Kidney tubule cell (primary cell): ENCODE measurements at regions not wholly inside any gene's neighbourhood (a gene's known extent, or its start where the extent isn't known, plus 50 kb on each side); places are given as distances from the start of the nearest gene placed in this dataset.

Source experiments
- DNase-seq: peaks from one replicate; pipeline ENCODE4 v3.0.0-alpha.2; 2018; ENCODE audit warnings: low spot score

- DNase-seq, result peak; percentile 46
Observed at GRCh38 chr3:146382386-146382785, 87.0 kb downstream of the PLSCR2 start.

DNA sequence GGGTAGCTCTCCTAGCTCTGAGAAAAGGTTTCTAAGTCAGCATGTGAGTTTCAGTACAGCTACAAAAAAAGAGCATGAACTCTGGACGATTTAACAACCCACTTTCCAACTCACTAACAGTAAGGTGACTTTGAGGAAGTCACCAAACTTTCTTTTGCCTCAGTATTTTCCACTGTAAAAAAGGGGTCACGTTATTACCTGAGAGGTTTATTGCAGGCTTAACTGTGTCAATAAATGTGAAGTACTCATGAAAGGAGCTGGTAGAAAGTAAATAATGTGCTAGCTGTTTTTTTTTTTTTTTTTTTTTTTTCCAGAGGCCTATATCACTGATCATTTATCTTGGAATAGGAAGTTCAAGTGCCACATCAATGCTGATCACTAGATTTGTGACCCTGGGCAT is 89.3 kb downstream of the PLSCR2 start:
- no peak for DNase-seq

- no peak for DNase-seq
Observed at GRCh38 chr3:146375219-146375618, 94.1 kb downstream of the PLSCR2 start.

GRCh38 chr3:146374146-146374545 is 95.2 kb downstream of the PLSCR2 start:
- DNase-seq, result no peak

- no peak for DNase-seq
Observed at GRCh38 chr3:146371902-146372301, 97.5 kb downstream of the PLSCR2 start.

DNA sequence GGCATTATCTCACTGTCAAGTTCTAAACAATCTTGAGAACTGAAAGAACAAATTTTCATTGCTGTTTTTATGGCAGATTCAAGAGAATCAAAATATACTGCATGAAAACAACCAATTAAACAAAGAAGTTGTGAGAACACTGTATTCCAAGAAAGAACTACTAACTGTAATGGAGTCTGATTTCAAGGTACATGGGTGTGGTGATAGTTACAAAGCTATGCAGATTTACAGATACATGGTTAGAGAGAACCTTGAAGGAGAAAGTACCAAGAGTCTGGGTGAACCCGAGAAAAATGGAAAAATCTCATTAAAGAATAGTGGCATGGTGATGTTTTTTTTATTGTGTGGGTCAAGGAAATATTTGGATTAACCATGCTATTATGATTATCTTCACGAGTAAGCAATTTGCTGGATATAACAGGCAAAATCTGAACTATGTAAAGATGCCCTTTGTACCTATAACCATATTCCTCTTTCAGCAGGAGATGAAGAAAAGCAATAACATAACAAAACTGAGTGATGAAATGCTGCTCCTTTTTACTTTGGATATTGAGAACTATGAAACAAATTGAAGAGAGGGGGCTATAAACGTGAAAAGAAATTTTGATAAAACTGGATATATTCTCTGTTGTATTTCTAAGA is 100.4 kb downstream of the PLSCR2 start:
- no peak for DNase-seq

- no peak for DNase-seq
Observed at GRCh38 chr3:146359841-146360240, 108.9 kb upstream of the PLSCR4 start.

GRCh38 chr3:146354421-146354820 is 103.5 kb upstream of the PLSCR4 start:
- peak; percentile 62 for DNase-seq

- DNase-seq, result no peak
Observed at GRCh38 chr3:146350852-146351251, 99.9 kb upstream of the PLSCR4 start.

DNA sequence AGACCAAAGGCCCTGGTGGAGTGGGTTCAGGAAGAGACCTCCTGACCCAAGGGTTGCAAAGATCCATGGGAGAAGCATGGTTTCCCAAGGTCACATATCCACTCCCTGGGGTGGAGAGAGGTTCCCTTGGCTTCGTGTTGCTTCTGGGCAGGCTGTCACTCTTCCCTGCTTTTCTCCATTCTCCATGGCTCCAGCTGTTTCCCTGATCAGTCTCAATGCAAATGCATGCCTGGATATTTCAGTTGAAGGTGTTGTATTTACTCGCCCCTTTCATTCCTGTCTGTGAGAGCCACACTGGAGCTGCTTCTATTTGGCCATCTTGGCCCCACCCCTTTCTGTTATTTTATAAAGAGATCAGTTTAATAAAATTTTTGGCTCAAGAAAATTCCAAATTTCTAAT is 95.0 kb upstream of the PLSCR4 start:
- DNase-seq, result no peak

GRCh38 chr3:146343551-146343950 is 92.6 kb upstream of the PLSCR4 start:
- DNase-seq, result no peak

DNA sequence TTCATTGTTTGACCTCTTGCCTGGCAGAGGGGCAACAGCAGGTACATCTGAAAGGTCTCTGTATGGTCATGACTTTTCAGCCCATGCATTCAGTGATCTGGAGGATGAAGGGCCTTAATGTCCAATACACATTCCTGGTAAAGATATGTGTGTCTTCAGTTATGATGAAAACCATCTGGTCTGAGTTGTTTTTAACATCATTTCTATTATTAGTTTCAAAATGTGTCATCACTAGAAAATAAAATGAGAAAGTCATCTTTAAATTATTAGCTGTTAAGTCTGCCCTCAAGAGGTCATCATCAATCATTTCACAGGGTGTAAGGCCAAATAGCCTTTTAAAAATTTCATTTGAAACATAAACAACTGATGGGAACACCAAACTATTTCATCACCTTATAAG is 92.1 kb upstream of the PLSCR4 start:
- DNase-seq, result no peak

GRCh38 chr3:146339349-146339748 is 88.4 kb upstream of the PLSCR4 start:
- no peak for DNase-seq

DNA sequence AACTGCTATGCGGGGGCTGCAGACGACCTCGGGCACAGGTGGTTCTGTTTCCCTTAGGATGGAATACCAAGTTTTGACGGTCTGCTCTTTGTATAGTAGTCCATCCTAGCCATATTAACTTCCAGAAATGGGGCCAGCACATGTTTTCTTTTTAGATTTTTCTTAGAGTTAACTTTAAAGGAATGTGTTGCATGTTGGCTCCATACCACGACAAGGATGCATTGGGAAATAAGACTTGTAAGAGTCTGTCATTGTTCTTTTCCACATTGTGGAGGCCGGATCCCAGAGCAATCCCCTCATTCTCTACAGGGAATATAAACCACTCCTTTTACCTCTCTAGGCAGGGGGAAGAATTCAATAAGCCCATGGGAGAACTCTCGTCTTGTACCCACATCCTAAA is 87.1 kb upstream of the PLSCR4 start:
- DNase-seq, result no peak

- DNase-seq, result no peak
Observed at GRCh38 chr3:146335386-146335785, 84.5 kb upstream of the PLSCR4 start.

GRCh38 chr3:146334151-146334550 is 83.2 kb upstream of the PLSCR4 start:
- peak; percentile 31 for DNase-seq

- DNase-seq, result no peak
Observed at GRCh38 chr3:146331967-146332366, 81.1 kb upstream of the PLSCR4 start.

DNA sequence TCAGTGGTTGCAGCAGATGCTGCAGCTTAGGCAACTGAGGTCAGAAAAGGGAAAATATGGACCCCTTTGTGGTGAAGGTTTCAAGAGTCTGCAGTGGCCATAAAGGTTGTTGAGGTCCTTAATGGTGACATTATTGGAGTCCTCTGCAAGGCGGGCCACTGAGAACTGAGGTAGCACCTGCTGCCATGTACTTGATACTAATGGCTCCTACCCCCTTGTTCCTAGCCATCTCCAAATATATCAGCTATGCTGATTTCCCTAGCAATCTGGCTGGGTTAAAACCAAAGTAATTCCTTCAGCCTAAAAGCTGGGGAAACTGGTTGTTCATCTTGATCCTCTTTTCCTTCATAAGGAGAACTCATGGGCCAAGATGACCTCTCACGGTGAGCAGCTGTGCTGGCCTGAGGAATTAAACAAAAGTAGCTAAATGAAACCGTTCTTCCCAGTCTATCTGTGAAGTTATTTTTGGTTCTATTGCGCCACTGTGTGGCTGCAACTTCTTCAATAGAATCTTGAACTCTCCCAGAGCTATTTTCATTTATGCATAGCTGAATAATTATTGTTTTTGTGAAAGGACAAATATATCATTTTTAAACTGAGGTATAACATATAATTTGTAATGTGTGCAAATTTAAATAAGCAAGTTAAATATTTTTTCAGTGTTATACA is 76.1 kb upstream of the PLSCR4 start:
- DNase-seq, result peak; percentile 49

DNA sequence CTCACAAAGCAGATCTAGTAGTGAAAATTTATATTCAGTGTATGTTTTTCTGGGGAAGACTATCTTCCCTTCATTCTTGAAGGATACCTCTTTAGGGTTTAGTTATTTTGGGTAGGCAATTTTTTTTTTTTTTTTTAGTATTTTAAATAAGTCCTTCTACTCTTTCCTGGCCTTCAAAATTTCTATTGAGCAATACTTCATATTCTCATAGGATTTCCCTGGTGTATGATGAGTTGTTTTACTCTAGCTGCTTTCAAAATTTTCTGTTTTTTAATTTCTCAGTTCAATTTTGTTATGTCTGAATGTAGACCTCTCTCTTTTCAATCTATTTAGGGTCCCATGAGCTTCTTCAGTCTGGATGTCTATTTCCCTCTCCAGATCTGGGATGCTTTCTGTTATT is 74.3 kb upstream of the PLSCR4 start:
- no peak for DNase-seq

- no peak for DNase-seq
Observed at GRCh38 chr3:146322216-146322817, 71.4 kb upstream of the PLSCR4 start.

GRCh38 chr3:146314871-146315270 is 64.0 kb upstream of the PLSCR4 start:
- DNase-seq, result no peak

DNA sequence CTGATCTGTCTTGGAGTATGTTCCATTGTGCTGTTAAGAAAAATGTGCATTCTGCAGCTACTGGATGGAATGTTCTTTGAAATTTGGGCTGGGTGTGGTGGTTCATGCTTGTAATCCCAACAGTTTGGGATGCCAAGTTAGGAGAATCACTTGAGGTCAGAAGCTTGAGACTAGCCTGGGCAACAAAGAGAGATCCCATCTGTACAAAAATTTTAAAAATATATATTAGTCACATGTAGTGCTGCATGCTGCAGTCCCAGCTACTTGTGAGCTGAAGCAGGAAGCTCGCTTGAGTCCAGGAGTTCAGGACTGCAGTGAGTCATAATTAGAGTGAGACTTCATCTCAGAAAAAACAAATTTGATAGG is 62.8 kb upstream of the PLSCR4 start:
- peak; percentile 67 for DNase-seq

DNA sequence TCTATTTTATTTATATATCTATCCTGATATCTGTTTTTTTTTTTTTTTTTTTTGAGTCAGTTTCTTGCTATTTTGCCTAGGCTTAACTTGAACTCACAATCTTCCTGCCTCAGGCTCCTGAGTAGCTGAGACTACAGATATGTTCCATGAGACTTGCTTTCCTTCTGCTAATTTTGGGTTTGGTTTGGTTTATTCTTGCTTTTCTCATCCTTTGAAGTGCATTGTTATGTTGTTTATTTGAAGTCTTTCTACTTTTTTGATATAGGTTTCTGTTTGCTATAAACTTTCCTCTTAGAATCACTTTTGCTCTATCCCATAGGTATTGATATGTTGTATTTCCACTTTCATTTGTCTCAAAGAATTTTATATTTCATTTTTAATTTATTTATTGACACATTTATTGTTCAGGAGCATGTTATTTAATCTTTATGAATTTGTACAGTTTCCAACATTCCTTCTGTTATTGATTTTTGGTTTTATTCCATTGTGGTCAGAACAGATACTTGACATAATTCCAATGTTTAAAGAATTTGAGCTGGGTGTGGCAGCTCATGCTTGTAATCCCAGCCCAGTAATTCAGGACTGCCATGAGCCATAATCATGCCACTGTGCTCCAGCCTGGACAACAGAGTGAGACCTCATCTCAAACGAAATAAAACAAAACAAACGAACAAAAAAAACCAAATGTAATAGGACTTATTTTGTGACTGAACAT is 62.3 kb upstream of the PLSCR4 start:
- DNase-seq, result no peak
